ENCODE measurements at regions not wholly inside any gene's neighbourhood (a gene's known extent, or its start where the extent isn't known, plus 50 kb on each side); places are given as distances from the start of the nearest gene placed in this dataset.

DNA sequence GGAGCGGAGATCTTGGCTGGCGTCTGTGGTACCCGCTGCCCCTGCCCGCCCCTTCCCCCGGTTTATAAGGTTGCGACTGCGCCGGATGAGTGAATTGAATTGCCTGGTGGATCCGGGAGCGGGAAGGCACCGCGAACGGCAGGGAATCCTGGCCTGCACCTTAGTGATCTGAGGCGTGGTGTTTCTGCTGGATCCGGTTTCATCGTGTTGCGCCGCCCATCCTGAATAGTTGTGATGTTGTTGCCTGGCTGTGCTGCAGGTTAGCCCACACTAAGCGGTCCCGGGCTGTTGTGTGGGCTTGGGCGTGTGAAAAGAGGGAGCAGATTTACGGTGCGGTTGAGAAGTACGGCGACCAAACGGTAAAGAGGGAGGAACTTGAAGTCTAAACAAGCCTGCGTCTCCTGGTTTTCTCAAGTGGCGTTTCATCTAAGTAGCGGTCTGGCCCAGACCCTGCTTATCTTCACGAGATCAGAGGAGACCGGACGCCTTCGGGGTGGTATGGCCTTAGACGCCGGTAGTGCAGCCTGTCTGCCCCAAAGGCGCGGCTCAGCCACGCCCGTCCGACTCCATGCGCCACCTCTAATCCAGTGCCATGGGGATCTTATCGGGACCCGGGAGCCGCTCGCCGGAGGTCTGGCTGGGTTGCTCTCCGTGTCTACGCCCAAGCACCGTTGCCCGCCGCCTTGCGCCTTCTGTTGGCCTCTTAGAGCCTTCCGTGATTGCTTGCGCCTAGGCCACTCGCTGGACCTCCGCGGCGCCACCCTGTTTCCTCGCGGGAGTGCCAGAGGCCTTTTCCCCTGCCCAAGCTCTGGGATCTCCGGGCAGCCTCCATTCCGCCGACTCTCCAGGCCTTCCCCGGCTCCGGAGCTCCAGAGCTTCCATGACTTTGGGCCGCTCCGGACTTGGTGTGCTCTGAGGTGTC lies 87.5 kb upstream of the RHOU start:
- TF ChIP-seq POLR2A (IDR thresholded peaks at IDR 0.05; ENCODE audit: low read depth, low read length) (no peak), CTCF (IDR thresholded peaks at IDR 0.05; ENCODE audit: extremely low read depth in 1 of 2, insufficient read depth in 1 of 2, low read depth in 1 of 2, low read length in 2 of 2) (no peak), JUN (IDR thresholded peaks at IDR 0.05; ENCODE audit: borderline replicate concordance, insufficient read depth, insufficient read length, low read depth) (no peak), MYC (IDR thresholded peaks at IDR 0.05; ENCODE audit: low read depth, low read length) (no peak), MAX (IDR thresholded peaks at IDR 0.05; ENCODE audit: insufficient read depth, insufficient read length) (no peak)
